ENCODE measurements at regions not wholly inside any gene's neighbourhood (a gene's known extent, or its start where the extent isn't known, plus 50 kb on each side); places are given as distances from the start of the nearest gene placed in this dataset.

- Histone ChIP-seq H3K79me2 (ENCODE audit: insufficient read depth, low read length) (no peaks in the 10 kb centered on the region), H3K27ac (ENCODE audit: extremely low read length, insufficient read depth, low read length) (no peak overlapping the region), H3K27me3 (ENCODE audit: control insufficient read depth in 1 of 2, insufficient read depth in 2 of 2, low read length in 2 of 2) (no peaks in the 10 kb centered on the region), H4K20me1 (ENCODE audit: insufficient read depth, low read length) (no peaks in the 10 kb centered on the region), H2AFZ (ENCODE audit: low read length) (no peak overlapping the region), H3K4me1 (ENCODE audit: insufficient read depth, low read length) (peaks cover 63% of the 10 kb centered on the region), H3K4me3 (replicated peaks in 1 of 3; ENCODE audit: insufficient read depth in 1 of 3, low read depth in 2 of 3, low read length in 3 of 3) (no peak overlapping the region), H3K36me3 (replicated peaks in 1 of 2; ENCODE audit: control insufficient read depth in 1 of 2, insufficient read depth in 2 of 2, low read length in 2 of 2) (no peaks in the 10 kb centered on the region), H3K9ac (ENCODE audit: insufficient read depth, low read depth, low read length) (no peak overlapping the region), H3K4me2 (ENCODE audit: low read depth, low read length) (no peak overlapping the region), H3K9me3 (ENCODE audit: low read length) (no peaks in the 10 kb centered on the region)
- intact Hi-C loops (cut with micrococcal nuclease; ENCODE audit: unreplicated experiment) = no loop called here
- ATAC-seq (peak; percentile 38; the same call in 1 of the 3 replicates), DNase-seq (ENCODE audit: low spot score) (no peak), FAIRE-seq (no peak)
- in situ Hi-C loops (cut with HindIII; ENCODE audit: extremely low pct_ligation_motif_present, low pct_unique_long_range_greater_than_20kb) = no loop called here
- BruUV-seq (replicated peaks) = no TSS peak
- TF ChIP-seq MYNN (CRISPR knock-in tag; IDR thresholded peaks at IDR 0.05; ENCODE audit: low read depth) (no peak), NFIC (IDR thresholded peaks at IDR 0.05; ENCODE audit: low read length) (no peak), ZNF18 (CRISPR knock-in tag; IDR thresholded peaks at IDR 0.05; ENCODE audit: insufficient replicate concordance) (no peak), MXD1 (CRISPR knock-in tag; IDR thresholded peaks at IDR 0.05) (no peak), KAT7 (CRISPR knock-in tag; IDR thresholded peaks at IDR 0.05; ENCODE audit: borderline replicate concordance) (no peak), NFE2L2 (IDR thresholded peaks at IDR 0.05; ENCODE audit: low read length) (no peak), GATAD1 (CRISPR knock-in tag; IDR thresholded peaks at IDR 0.05) (no peak), ZNF207 (IDR thresholded peaks at IDR 0.05; ENCODE audit: borderline replicate concordance) (no peak), ZNF597 (CRISPR knock-in tag; IDR thresholded peaks at IDR 0.05) (no peak), ZNF362 (CRISPR knock-in tag; IDR thresholded peaks at IDR 0.05; ENCODE audit: borderline replicate concordance) (no peak), SP5 (CRISPR knock-in tag; IDR thresholded peaks at IDR 0.05; ENCODE audit: borderline replicate concordance, low read depth) (no peak), ZNF83 (CRISPR knock-in tag; IDR thresholded peaks at IDR 0.05; ENCODE audit: borderline replicate concordance) (no peak), HNRNPK (IDR thresholded peaks at IDR 0.05; ENCODE audit: low read depth, low read length, poor library complexity, severe bottlenecking) (no peak), GLI4 (CRISPR knock-in tag; IDR thresholded peaks at IDR 0.05; ENCODE audit: borderline replicate concordance) (no peak), GATA4 (IDR thresholded peaks at IDR 0.05; ENCODE audit: borderline replicate concordance, low read depth) (no peak), ZNF292 (CRISPR knock-in tag; IDR thresholded peaks at IDR 0.05; ENCODE audit: borderline replicate concordance, low read depth) (no peak)
- 58% methylated on average over 2 of the region's 2 CpGs for WGBS (ENCODE audit: low lambda C conversion rate)
- CTCF ChIA-PET (ENCODE audit: low intra/inter-chr PET ratio, low total read pairs) = no interaction called here
- POLR2A ChIA-PET = no interaction called here
Observed at GRCh38 chr4:184891816-184892397, 66.1 kb upstream of the ACSL1 start.

All from HepG2 (cell line).